ENCODE measurements at regions not wholly inside any gene's neighbourhood (a gene's known extent, or its start where the extent isn't known, plus 50 kb on each side); places are given as distances from the start of the nearest gene placed in this dataset.

DNA sequence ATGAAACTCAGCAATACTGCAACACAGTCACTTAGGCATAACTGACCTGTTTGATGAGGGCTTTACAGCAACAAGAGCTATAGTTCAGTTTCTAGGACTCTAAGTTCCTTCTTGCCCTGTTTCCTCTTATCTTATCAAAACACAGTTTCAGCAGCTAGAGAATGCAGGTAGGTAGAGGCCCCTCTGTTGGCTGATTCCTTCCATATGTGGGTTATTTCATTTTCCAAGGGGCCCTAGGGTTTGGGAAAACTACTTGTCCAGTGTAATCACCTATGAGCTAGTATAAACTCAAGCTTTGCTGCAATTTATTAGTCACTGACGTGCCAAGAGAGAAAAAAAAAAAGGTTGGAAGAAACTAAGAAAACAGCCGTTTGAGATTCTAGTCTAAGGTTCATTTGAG is 607.7 kb upstream of the USP24 start (continued):
- TF ChIP-seq ZNF546 (CRISPR knock-in tag; conservative IDR thresholded peaks at IDR 0.05): no peak

DNA sequence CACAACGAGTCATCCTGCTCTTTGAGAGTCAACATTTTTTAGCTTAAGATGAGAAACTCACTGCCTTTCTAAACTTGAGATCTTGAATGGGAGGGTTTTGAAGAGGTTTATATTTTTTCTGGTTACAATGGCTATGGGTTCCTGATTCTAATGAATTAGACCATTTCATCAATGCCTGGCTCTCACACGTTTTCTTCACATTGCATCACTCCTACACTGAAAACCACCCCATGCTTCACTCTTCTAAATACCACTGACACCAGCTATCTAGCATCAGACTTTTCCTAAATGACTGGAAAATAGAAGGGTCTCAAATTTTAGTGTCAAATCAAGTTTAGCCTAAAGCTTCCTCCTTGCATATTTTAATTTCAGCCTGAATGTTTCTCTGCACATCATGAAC is 606.1 kb upstream of the USP24 start:
- H3K9me3 ChIP-seq (ENCODE audit: low read length): no peaks in the 10 kb centered on the region
- BruUV-seq (replicated peaks): no TSS peak
- FAIRE-seq (no peak), ATAC-seq (no peak), DNase-seq (ENCODE audit: low spot score) (no peak)
- CTCF ChIA-PET (ENCODE audit: low intra/inter-chr PET ratio, low total read pairs): no interaction called here
- H3K4me1 ChIP-seq (ENCODE audit: insufficient read depth, low read length): peaks cover 6% of the 10 kb centered on the region; the same call in 1 of the 2 replicates
- no peaks in the 10 kb centered on the region for H4K20me1 ChIP-seq (ENCODE audit: insufficient read depth, low read length)
- no peaks in the 10 kb centered on the region for H3K36me3 ChIP-seq (replicated peaks in 1 of 2; ENCODE audit: control insufficient read depth in 1 of 2, insufficient read depth in 2 of 2, low read length in 2 of 2)
- WGBS (ENCODE audit: low lambda C conversion rate): 13% methylated on average over 2 of the region's 2 CpGs
- no peak overlapping the region for H3K4me2 ChIP-seq (ENCODE audit: low read depth, low read length)
- H3K4me3 ChIP-seq (replicated peaks in 1 of 3; ENCODE audit: insufficient read depth in 1 of 3, low read depth in 2 of 3, low read length in 3 of 3): no peak overlapping the region
- POLR2A ChIA-PET: interaction anchor here (0.6 kb wide), 1 partner anchor 510 kb away, joined by 3 read pairs; no protein-coding TSS in a partner anchor
- in situ Hi-C loops (cut with HindIII; ENCODE audit: extremely low pct_ligation_motif_present, low pct_unique_long_range_greater_than_20kb) (no loop called here), intact Hi-C loops (cut with micrococcal nuclease; ENCODE audit: unreplicated experiment) (no loop called here)
- no peak overlapping the region for H3K9ac ChIP-seq (ENCODE audit: insufficient read depth, low read depth, low read length)
- no peak overlapping the region for H2AFZ ChIP-seq (ENCODE audit: low read length)
- no peak overlapping the region for H3K27ac ChIP-seq (ENCODE audit: extremely low read length, insufficient read depth, low read length)
- no peaks in the 10 kb centered on the region for H3K27me3 ChIP-seq (ENCODE audit: control insufficient read depth in 1 of 2, insufficient read depth in 2 of 2, low read length in 2 of 2)
- no peaks in the 10 kb centered on the region for H3K79me2 ChIP-seq (ENCODE audit: insufficient read depth, low read length)
- TF ChIP-seq ZNF276 (CRISPR knock-in tag; IDR thresholded peaks at IDR 0.05; ENCODE audit: low read depth) (no peak), ZNF737 (CRISPR knock-in tag; IDR thresholded peaks at IDR 0.05; ENCODE audit: borderline replicate concordance) (no peak), TBX3 (IDR thresholded peaks at IDR 0.05; ENCODE audit: borderline replicate concordance) (no peak), ZNF333 (CRISPR knock-in tag; IDR thresholded peaks at IDR 0.05; ENCODE audit: borderline replicate concordance) (no peak), ZNF550 (CRISPR knock-in tag; IDR thresholded peaks at IDR 0.05; ENCODE audit: borderline replicate concordance) (no peak), ZNF207 (IDR thresholded peaks at IDR 0.05; ENCODE audit: borderline replicate concordance) (no peak), FLYWCH1 (CRISPR knock-in tag; IDR thresholded peaks at IDR 0.05) (no peak), PPARG (CRISPR knock-in tag; conservative IDR thresholded peaks at IDR 0.05) (no peak), ZSCAN25 (CRISPR knock-in tag; IDR thresholded peaks at IDR 0.05) (no peak), ZNF660 (CRISPR knock-in tag; IDR thresholded peaks at IDR 0.05; ENCODE audit: borderline replicate concordance, low read depth) (no peak), BATF2 (CRISPR knock-in tag; IDR thresholded peaks at IDR 0.05) (no peak), ZNF569 (CRISPR knock-in tag; IDR thresholded peaks at IDR 0.05; ENCODE audit: borderline replicate concordance) (no peak), PITX1 (CRISPR knock-in tag; IDR thresholded peaks at IDR 0.05) (no peak), SIX1 (CRISPR knock-in tag; IDR thresholded peaks at IDR 0.05; ENCODE audit: borderline replicate concordance) (no peak), HIVEP1 (CRISPR knock-in tag; IDR thresholded peaks at IDR 0.05) (no peak)
- TF ChIP-seq, protein P1, sequence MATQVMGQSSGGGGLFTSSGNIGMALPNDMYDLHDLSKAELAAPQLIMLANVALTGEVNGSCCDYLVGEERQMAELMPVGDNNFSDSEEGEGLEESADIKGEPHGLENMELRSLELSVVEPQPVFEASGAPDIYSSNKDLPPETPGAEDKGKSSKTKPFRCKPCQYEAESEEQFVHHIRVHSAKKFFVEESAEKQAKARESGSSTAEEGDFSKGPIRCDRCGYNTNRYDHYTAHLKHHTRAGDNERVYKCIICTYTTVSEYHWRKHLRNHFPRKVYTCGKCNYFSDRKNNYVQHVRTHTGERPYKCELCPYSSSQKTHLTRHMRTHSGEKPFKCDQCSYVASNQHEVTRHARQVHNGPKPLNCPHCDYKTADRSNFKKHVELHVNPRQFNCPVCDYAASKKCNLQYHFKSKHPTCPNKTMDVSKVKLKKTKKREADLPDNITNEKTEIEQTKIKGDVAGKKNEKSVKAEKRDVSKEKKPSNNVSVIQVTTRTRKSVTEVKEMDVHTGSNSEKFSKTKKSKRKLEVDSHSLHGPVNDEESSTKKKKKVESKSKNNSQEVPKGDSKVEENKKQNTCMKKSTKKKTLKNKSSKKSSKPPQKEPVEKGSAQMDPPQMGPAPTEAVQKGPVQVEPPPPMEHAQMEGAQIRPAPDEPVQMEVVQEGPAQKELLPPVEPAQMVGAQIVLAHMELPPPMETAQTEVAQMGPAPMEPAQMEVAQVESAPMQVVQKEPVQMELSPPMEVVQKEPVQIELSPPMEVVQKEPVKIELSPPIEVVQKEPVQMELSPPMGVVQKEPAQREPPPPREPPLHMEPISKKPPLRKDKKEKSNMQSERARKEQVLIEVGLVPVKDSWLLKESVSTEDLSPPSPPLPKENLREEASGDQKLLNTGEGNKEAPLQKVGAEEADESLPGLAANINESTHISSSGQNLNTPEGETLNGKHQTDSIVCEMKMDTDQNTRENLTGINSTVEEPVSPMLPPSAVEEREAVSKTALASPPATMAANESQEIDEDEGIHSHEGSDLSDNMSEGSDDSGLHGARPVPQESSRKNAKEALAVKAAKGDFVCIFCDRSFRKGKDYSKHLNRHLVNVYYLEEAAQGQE (IDR thresholded peaks at IDR 0.05; ENCODE audit: borderline replicate concordance in 1 of 2, low read depth in 1 of 2, low read length in 2 of 2): no peak
